MM.1S (cell line): ENCODE measurements at regions not wholly inside any gene's neighbourhood (a gene's known extent, or its start where the extent isn't known, plus 50 kb on each side); places are given as distances from the start of the nearest gene placed in this dataset.
A peak's percentile ranks its signal among the peaks of the same experiment; 100 is the strongest.

ENCODE experiments used
- DNase-seq: peaks from one replicate; pipeline ENCODE4 v3.0.0-alpha.2; 2015
- H2AFZ ChIP-seq: fragments of 300-600 bp; sonication (generic); 2 replicates; pipeline ENCODE4 v1.6.0; 2016; ENCODE audit warnings: antibody characterized with exemption, low read length
- H3F3A ChIP-seq: fragments of 300-600 bp; sonication (generic); 2 replicates; pipeline ENCODE4 v1.6.1; 2016; ENCODE audit warnings: mild to moderate bottlenecking, antibody characterized with exemption, low read length, moderate library complexity, mixed read lengths; ENCODE audit not compliant: insufficient read depth
- H3K27ac ChIP-seq: fragments of 300-600 bp; sonication (generic); 2 replicates; pipeline ENCODE4 v1.5.1; 2016; ENCODE audit warnings: mild to moderate bottlenecking, low read length
- H3K27me3 ChIP-seq: fragments of 300-600 bp; sonication (generic); replicated peaks from 2 replicates; pipeline ENCODE4 v1.6.0; 2016; ENCODE audit warnings: low read length; ENCODE audit not compliant: insufficient read depth
- H3K36me3 ChIP-seq: fragments of 300-600 bp; sonication (generic); replicated peaks from 2 replicates; pipeline ENCODE4 v1.6.1; 2016; ENCODE audit warnings: mild to moderate bottlenecking, low read length, mixed read lengths; ENCODE audit not compliant: insufficient read depth
- H3K4me1 ChIP-seq: fragments of 300-600 bp; sonication (generic); 2 replicates; pipeline ENCODE4 v1.6.1; 2016; ENCODE audit warnings: low read length, mixed read lengths
- H3K4me2 ChIP-seq: fragments of 300-600 bp; sonication (generic); 2 replicates; pipeline ENCODE4 v1.6.0; 2016; ENCODE audit warnings: low read depth, low read length
- H3K4me3 ChIP-seq: fragments of 300-600 bp; sonication (generic); 2 replicates; pipeline ENCODE4 v1.5.1; 2016; ENCODE audit warnings: low read length, mixed read lengths
- H3K79me2 ChIP-seq: fragments of 300-600 bp; sonication (generic); 2 replicates; pipeline ENCODE4 v1.6.1; 2016; ENCODE audit warnings: mixed run types, low read length, mixed read lengths
- H3K9ac ChIP-seq: fragments of 300-600 bp; sonication (generic); 2 replicates; pipeline ENCODE4 v1.6.1; 2016; ENCODE audit warnings: low read length, mixed read lengths
- H3K9me2 ChIP-seq: fragments of 300-600 bp; sonication (generic); replicated peaks from 2 replicates; pipeline ENCODE4 v1.6.1; 2016; ENCODE audit warnings: mild to moderate bottlenecking, low read length, mixed read lengths; ENCODE audit not compliant: insufficient read depth
- H3K9me3 ChIP-seq: fragments of 300-600 bp; sonication (generic); replicated peaks from 2 replicates; pipeline ENCODE4 v1.6.1; 2016; ENCODE audit warnings: mild to moderate bottlenecking, low read length, mixed read lengths; ENCODE audit not compliant: insufficient read depth
- H4K20me1 ChIP-seq: fragments of 300-600 bp; sonication (generic); 2 replicates; pipeline ENCODE4 v1.6.1; 2016; ENCODE audit warnings: mild to moderate bottlenecking, low read length, moderate library complexity, mixed read lengths; ENCODE audit not compliant: insufficient read depth
- EZH2 ChIP-seq: fragments of 300-600 bp; sonication (generic); optimal IDR thresholded peaks from 2 replicates; pipeline ENCODE3; 2017; ENCODE audit warnings: low read depth, mild to moderate bottlenecking, antibody characterized with exemption, low read length, mixed read lengths
- EZH2phosphoT487 ChIP-seq: fragments of 300-600 bp; sonication (generic); IDR thresholded peaks from 2 replicates; pipeline ENCODE4 v1.6.1; 2018; ENCODE audit warnings: antibody characterized with exemption, low read length
- TF ChIP-seq, protein P1 (sequence below): fragments of 300-600 bp; sonication (generic); IDR thresholded peaks from 2 replicates; pipeline ENCODE4 v1.5.1; 2016; ENCODE audit warnings: antibody characterized with exemption, low read length, mixed read lengths

DNA sequence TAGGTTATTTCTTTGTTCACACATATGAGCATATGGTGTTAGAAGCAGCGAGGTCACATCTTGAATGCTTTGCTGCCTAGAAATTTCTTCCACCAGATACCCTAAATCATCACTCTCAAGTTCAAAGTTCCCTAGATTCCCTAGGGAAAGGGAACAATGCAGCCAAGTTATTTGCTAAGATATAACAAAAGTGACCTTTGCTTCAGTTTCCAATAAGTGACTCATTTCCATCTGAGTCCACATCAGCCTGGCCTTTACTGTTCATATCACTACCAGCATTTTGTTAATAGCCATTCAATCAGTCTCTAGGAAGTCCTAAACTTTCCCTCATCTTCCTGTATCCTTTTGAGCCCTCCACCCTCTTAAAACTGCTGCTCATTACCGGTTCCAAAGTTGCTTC is 1502.5 kb downstream of the KCNT2 start:
- no peaks in the 10 kb centered on the region for H4K20me1 ChIP-seq
- H3K79me2 ChIP-seq = no peaks in the 10 kb centered on the region
- TF ChIP-seq EZH2phosphoT487 (no peak), EZH2 (no peak)
- TF ChIP-seq, protein P1, sequence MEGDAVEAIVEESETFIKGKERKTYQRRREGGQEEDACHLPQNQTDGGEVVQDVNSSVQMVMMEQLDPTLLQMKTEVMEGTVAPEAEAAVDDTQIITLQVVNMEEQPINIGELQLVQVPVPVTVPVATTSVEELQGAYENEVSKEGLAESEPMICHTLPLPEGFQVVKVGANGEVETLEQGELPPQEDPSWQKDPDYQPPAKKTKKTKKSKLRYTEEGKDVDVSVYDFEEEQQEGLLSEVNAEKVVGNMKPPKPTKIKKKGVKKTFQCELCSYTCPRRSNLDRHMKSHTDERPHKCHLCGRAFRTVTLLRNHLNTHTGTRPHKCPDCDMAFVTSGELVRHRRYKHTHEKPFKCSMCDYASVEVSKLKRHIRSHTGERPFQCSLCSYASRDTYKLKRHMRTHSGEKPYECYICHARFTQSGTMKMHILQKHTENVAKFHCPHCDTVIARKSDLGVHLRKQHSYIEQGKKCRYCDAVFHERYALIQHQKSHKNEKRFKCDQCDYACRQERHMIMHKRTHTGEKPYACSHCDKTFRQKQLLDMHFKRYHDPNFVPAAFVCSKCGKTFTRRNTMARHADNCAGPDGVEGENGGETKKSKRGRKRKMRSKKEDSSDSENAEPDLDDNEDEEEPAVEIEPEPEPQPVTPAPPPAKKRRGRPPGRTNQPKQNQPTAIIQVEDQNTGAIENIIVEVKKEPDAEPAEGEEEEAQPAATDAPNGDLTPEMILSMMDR = no peak
- H3F3A ChIP-seq = no peaks in the 10 kb centered on the region
- no peaks in the 10 kb centered on the region for H3K36me3 ChIP-seq
- DNase-seq = no peak
- no peak overlapping the region for H3K27ac ChIP-seq
- no peak overlapping the region for H3K9ac ChIP-seq
- H3K4me2 ChIP-seq = no peak overlapping the region
- no peaks in the 10 kb centered on the region for H3K9me3 ChIP-seq
- H3K4me1 ChIP-seq = no peaks in the 10 kb centered on the region
- H2AFZ ChIP-seq = no peak overlapping the region
- no peaks in the 10 kb centered on the region for H3K9me2 ChIP-seq
- no peak overlapping the region for H3K4me3 ChIP-seq
- H3K27me3 ChIP-seq = no peaks in the 10 kb centered on the region

DNA sequence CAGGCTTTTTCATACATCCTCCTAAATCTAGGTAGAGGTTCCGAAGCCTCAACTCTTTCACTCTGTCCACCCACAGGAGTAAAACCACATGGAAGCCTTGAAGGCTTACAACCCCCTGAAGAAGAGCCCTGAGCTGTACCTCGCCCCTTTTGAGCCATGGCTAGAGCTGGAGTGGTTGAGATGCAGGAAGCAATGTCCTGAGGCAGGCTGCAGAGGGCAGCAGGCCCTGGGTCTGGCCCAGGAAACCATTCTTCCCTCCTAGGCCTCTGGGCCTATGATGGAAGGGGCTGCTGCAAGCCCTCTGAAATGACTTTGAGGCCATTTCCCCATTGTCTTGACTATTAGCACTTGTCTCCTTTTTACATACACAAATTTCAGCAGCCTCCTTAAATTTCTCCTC is 1503.0 kb downstream of the KCNT2 start:
- DNase-seq = no peak
- H3K79me2 ChIP-seq = no peaks in the 10 kb centered on the region
- no peak overlapping the region for H3K4me3 ChIP-seq
- H4K20me1 ChIP-seq = no peaks in the 10 kb centered on the region
- H3K36me3 ChIP-seq = no peaks in the 10 kb centered on the region
- H3K9me3 ChIP-seq = no peaks in the 10 kb centered on the region
- no peaks in the 10 kb centered on the region for H3K27me3 ChIP-seq
- no peak overlapping the region for H3K4me2 ChIP-seq
- no peaks in the 10 kb centered on the region for H3F3A ChIP-seq
- no peak overlapping the region for H3K9ac ChIP-seq
- H3K27ac ChIP-seq = no peak overlapping the region
- TF ChIP-seq EZH2phosphoT487 (no peak), EZH2 (no peak)
- TF ChIP-seq, protein P1 = peak; percentile 19; the same call in 1 of the 2 replicates
- H2AFZ ChIP-seq = no peak overlapping the region
- no peaks in the 10 kb centered on the region for H3K4me1 ChIP-seq
- no peaks in the 10 kb centered on the region for H3K9me2 ChIP-seq

DNA sequence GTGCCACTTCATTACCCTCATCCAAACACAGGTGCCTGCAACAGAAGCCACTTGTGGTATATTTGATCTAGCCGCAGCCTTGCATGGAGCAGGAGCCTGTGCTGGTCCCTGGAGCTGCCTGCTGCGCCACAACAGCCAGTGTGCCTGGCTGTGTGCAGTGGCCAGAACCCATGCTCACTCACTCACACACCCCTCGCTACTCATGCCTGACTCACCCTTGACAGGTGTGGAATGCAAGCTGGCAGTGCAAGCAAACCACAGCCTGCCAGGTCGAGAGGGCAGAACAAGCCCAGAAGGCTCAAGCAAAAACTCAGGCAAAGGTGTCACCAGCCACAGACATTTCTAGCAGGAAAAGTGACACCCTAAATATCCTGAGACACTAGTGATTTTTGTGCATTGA is 1510.9 kb downstream of the KCNT2 start:
- peak; percentile 81 for DNase-seq
- Histone ChIP-seq H3K4me1 (peaks cover 5% of the 10 kb centered on the region), H3K9ac (no peak overlapping the region), H3K9me3 (no peaks in the 10 kb centered on the region), H2AFZ (no peak overlapping the region), H3K27ac (no peak overlapping the region), H3K4me3 (no peak overlapping the region), H3K79me2 (no peaks in the 10 kb centered on the region), H3K4me2 (peak overlapping the region; percentile 2; the same call in 1 of the 2 replicates), H3K36me3 (no peaks in the 10 kb centered on the region), H3K27me3 (no peaks in the 10 kb centered on the region), H4K20me1 (no peaks in the 10 kb centered on the region), H3F3A (no peaks in the 10 kb centered on the region), H3K9me2 (no peaks in the 10 kb centered on the region)
- TF ChIP-seq, protein P1 = no peak
- TF ChIP-seq EZH2 = no peak
- no peak for TF ChIP-seq EZH2phosphoT487
